OCI-M1 (cell line): ENCODE measurements at regions not wholly inside any gene's neighbourhood (a gene's known extent, or its start where the extent isn't known, plus 50 kb on each side); places are given as distances from the start of the nearest gene placed in this dataset.
A peak's percentile ranks its signal among the peaks of the same experiment; 100 is the strongest.

ENCODE experiments used
- DNase-seq: peaks from one replicate; lab custom pipeline; 2025; lab: John Stamatoyannopoulos, UW

DNA sequence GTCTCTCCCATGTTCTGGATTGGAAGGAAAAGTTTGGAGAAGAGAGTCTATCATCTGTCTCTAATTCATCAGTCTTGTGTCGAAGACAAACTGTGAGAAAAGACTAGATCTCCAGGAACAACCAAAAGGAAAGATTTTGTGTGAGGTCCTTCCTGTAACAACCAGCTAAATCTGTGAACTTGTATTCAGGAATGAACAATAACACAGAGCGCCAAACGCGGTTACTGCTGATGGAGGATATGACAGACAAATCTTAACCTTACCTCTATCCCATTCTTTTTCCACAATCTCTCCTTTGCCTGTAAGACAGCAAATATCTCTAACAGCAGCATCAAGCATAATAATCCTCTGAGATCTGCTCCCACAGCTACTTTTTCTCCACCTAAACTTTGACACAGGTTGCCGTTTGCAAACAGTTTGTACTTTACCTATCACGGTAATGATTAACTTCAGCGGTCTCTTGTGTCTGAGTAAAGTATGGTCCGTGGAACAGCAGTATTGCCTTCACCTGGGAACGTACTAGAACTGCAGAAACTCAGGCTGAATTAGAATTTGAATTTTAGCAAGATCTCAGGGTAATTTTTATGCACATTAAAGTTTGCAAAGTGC lies 387.6 kb downstream of the ELAVL2 start:
- DNase-seq: no peak

DNA sequence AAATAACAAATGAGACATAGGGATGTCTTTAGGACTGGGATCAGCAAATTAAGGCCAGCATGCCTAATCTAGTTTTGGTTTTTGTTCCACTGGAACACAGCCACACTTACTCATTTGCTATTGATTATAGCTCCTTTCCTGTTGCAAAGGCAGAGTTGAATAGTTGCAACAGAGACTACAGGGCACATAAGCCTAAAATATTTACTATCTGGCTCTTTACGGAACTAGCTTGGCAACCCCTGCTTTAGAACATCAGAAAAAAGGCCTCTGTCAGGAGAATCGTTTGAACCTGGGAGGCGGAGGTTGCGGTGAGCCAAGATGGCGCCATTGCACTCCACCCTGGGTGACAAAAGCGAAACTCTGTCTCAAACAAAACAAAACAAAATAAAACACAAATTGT lies 384.8 kb downstream of the ELAVL2 start:
- no peak for DNase-seq

DNA sequence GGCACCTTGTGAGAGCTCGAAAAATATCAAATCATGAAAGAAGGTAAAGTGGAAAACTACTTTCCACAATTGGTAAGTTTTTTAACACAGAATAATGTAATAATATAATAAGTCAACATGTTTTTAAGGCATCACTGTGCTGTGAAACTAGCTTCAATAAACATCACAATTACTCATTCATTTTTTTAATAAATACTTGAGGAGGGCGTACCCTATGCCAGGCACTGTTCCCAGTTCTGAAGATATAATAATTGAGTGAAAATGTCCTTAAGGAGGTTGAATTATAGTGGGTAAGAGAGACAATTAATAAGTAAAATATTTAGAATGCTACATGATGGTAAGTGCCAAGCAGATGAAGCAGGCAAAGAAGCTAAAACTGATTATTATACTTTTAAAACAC lies 381.4 kb downstream of the ELAVL2 start:
- DNase-seq: no peak

DNA sequence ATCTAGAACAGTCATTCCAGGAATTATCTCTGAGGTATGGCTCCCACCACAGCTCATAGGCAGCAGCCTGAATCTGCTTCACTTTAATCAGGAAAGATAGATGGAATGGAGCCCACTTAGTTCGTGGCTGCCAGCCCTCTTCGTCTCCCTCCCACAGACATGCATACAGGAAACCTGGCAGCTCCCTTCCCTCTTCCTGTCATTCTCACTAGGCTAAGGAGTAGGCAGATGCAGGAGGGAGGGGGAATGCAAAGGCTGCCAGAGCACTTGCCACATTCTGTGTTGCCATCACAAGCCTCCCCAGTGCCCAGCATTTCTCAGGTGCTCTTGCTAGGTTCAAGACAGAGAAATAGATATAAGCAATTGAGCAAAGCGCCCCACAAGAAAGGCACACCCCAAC lies 378.9 kb downstream of the ELAVL2 start:
- DNase-seq: no peak

DNA sequence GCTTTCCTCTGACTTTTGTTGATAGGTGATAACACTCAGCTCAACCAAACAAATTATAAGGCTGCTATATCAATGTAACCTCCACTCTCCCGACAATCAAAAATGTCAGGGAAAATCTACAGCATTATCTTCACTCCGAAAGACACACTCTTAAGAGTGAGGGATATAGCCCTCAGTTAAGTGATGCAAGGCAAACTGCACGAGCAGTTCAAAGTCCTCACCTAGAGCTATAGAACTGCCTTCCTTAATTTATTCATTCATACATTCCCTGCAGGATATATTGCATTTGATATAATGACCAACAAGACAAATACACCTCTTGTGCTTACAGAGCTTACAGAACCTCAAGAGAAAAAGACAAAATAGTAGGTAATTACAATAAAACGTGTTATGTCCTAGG lies 378.1 kb downstream of the ELAVL2 start:
- no peak for DNase-seq

DNA sequence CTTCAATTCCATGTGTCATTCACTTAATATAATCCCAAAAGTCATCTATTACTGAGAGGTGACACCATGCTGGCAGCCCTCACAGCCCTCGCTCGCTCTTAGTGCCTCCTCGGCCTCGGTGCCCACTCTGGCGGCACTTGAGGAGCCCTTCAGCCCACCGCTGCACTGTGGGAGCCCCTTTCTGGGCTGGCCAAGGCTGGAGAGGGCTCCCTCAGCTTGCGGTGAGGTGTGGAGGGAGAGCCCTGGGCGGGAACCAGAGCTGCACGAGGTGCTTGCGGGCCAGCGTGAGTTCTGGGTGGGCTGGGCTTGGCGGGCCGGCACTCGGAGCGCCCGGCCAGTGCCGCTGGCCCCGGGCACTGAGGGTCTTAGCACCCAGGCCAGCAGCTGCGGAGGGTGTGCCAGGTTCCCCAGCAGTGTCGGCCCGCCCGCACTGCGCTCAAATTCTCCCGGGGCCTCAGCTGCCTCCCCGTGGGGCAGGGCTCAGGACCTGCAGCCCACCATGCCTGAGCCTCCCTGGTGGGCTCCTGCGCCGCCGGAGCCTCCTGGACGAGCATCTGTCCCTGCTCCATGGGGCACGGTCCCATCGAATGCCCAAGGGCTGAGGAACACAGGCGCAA lies 374.1 kb downstream of the ELAVL2 start:
- DNase-seq: no peak

- peak; percentile 63 for DNase-seq
Measured at GRCh38 chr9:23464275-23464674, 361.8 kb downstream of the ELAVL2 start.

DNA sequence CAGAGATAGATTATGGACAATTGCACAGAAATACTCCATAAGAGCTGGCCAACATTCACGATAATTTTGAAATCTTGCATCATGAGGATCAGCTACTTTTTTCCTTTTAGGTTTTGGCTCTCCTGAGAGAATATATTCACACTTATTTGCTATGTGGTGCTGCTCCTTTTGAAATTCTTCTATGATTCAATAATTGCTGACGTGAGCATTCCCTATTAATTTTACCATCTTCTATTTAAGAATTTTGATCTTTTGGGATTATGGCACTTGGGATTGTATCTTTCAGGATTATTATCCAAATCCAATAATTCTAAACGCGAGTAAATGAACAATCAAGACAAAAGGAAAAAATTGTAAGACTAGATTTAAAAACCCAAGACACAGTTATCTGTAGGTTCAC lies 358.8 kb downstream of the ELAVL2 start:
- no peak for DNase-seq

GRCh38 chr9:23477908-23478307 lies 348.1 kb downstream of the ELAVL2 start:
- DNase-seq: peak; percentile 54

- DNase-seq: no peak
Measured at GRCh38 chr9:23483566-23483965, 342.5 kb downstream of the ELAVL2 start.

DNA sequence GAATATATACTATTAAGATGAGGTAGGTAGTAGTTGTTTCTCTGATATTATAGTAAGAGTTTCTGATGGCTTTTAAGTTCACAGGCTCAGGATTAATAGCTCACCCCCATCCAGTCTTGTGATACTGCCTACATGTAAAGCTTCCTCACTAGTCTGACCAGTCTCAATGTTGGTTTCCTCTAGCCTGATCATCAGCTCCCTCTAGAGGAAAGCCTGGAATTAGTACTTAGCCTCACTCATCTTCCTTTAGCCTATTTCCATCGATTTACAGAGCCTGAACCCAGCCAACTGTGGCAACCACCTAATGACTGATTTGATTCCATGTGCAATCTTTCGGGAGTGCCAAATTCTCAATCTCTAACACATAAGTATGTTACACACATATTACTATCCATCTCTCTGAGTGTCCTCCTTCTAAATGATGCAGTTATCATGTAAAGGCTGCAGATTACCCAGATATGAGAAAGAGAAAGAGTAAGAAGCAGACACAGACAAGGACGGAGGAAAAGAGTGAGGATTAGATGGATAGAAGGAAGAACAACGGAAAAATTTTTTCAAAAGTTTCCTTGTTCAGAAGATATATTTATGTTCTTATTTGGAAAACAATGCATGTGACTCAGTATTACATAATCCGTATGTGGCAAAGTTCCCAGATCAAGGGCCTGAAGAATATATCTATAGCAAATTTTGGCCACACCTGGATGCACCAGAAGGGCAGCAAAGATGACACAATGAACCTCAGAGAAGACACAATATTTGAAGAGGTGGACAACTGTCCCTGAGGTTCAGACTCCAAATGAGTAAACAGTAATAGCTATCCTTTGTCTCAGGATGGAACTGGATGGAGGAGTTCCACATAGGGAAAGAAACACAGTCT lies 333.7 kb downstream of the ELAVL2 start:
- DNase-seq: peak; percentile 96

- DNase-seq: no peak
Measured at GRCh38 chr9:23493219-23493618, 332.8 kb downstream of the ELAVL2 start.

GRCh38 chr9:23496489-23497136 lies 329.4 kb downstream of the ELAVL2 start:
- peak; percentile 45 for DNase-seq

- DNase-seq: no peak
Measured at GRCh38 chr9:23497137-23497504, 328.9 kb downstream of the ELAVL2 start.

DNA sequence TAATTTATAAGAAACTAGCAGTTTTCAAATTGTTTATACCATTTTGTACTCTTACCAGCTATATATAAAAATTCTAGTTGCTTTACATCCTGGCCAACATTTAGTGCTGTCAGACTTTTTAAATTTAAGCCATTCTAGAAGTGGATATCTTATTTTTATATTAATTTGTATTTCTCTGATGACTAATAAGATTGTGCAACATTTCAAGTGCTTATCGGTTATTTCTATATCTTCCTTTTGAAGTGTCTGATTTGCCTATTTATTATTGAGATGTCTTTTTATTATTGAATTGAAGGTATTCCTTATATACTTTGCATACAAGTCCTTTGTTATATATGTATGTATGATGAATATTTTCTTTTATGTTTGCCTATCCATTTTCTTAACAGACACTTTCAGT lies 324.0 kb downstream of the ELAVL2 start:
- no peak for DNase-seq

DNA sequence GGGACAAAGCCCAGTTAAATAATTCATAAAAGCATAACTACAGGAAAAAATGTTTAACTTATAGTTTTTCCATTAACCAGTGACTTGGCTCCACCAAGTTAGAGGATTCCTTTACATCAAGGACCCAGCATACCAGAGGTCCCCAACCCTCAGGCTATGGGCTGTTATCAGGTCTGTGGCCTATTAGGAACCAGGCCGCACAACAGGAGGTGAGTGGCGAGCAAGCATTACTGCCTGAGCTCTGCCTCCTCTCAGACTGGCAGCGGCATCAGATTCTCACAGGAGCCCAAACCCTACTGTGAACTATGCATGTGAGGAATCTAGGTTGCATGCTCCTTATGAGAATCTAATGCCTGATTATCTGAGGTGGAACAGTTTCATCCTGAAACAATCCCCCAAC lies 303.1 kb downstream of the ELAVL2 start:
- DNase-seq: no peak

DNA sequence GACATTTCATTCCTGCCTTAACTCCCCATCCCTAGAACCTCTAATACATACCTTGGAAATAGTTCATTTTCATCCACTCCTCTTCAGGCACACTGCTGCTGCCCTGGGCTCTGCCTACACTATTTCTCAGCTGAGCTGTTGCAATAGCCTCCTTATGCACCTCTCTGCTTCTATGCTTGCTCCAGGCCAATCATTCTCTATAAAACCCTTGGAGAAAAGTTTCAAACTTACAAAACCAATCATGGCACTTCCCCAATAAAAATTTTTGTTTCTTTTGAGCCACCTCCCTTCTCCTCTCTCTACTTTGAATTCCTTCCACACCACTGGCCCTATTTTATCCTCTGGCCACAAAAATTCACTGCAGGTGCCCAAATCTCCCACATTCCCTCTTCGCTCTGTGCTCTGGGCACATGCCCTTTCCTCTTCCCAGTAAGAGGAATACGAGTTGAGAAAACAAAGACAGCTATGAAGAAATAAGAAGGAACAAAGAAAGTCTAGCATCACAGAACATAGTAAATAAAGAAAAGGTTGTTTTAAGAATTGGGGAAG lies 301.4 kb downstream of the ELAVL2 start:
- no peak for DNase-seq

DNA sequence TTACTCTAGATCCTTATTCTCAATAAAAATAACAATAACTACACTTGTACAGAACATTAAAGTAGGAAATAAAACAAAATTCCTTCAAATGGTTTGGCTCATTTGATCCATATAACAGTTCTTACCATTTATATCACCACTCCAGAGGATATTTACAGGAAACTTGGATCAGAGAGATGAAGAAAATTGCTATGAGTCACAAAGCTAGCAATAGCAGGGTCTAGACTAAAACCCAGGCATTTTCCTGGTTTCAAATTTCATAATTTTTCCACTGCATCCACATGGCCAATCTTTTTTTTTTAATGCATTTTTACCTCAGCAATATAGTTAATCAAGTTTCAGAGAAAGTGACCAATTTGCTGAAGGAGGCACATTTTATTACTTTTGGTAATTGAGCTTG lies 299.2 kb downstream of the ELAVL2 start:
- no peak for DNase-seq

DNA sequence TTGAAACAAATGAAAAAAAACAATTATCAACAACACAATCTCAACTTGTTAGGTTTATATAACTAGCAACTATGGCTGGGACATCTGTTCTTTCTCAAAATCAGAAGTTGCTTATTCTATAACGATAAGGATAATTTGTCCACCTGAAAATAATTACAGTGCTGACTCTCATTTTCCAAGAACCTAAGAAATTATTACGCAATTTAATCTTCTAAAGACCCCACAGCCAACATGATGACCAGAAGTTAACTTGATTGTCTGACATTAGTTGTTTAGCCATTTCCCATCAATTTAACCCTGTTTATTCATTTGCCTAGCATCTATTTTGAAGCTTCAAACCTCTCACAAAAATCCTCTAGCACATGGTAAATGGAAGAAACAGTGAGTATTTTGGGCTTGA lies 293.8 kb downstream of the ELAVL2 start:
- no peak for DNase-seq

DNA sequence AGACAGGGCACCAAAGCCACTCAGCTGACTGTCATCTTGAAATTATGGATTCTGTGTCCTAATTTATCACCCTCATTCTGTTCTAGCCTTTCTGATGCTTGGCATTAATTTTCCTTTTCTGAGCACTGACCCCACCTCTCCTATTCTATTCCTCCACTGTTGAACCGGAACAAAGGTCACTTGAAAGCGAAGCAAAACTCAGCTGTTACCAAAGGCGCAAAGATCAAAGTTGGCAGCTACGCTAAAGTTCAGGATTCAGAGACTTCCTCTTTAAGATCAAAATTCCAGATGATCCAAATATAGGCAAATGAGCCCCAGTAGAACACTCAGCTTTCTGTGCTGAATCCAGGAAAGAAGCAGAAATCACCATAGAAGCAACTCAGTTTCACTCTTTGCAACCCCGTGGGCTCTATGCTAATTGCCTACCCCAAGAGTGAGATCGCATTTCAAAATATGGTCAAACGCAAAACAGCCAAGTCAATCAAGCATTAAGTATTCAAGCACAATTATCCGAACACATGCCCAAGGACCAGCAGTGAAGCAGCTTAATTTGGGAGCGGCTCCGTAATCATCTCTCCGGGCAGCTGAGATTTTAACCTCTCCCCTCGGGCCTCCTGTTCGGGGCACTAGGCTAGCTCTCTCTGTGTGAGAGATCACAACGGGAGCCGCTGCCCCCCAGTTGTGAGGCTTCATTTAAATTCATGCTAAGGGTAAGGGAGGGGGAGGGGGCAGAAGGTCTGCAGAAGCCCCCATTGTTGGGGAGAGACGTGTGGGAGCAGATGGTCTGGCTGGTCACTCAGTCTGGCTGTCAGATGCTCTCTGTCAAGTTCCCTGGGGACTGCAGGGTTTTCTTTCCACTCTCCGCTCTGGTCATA lies 288.6 kb downstream of the ELAVL2 start:
- DNase-seq: no peak

- DNase-seq: no peak
Measured at GRCh38 chr9:23538067-23538402, 288.0 kb downstream of the ELAVL2 start.
